ENCODE measurements at regions not wholly inside any gene's neighbourhood (a gene's known extent, or its start where the extent isn't known, plus 50 kb on each side); places are given as distances from the start of the nearest gene placed in this dataset.
A peak's percentile ranks its signal among the peaks of the same experiment; 100 is the strongest.
"Not testable (repeated sequence)": the region's sequence is repeated elsewhere in the genome, so short reads cannot be mapped to it uniquely, and the experiment has no call there.

DNA sequence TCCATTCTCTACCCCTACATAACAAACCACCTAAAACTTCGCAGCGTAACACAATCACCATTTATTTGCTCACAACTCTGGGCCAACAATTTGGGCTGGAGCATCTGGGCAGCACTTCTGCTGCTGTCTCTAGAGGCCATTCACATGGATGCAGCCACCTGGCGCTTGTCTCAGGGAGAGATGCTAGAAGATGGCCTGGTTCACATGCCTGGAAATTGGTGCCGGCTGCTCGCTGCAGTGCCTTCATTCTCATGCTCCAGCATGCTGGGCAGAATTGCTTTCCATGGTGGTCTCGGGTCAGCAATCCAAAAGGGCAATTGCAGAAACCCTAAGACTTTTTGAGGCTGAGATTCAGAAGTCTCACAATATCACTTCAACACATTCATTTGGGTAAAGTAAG is 157.4 kb downstream of the SUCLG1 start:
- Mint-ChIP-seq H3K4me1 (no peaks in the 10 kb centered on the region), H3K4me3 (no peak overlapping the region), H3K36me3 (no peaks in the 10 kb centered on the region), H3K27me3 (peaks cover 6 to 13% of the 10 kb centered on the region in 2 donors), H3K27ac (no peak overlapping the region), H3K9me3 (peaks cover 0 to 16% (median 14%) of the 10 kb centered on the region in 8 donors)
- no peaks in the 10 kb centered on the region for H3K27me3 ChIP-seq (ENCODE audit: insufficient read depth, low read length)
- no peak overlapping the region for H3K4me3 ChIP-seq (ENCODE audit: low read length in 2 of 2)
- no peaks in the 10 kb centered on the region for H3K4me1 ChIP-seq (ENCODE audit: insufficient read depth, low read length)
- intact Hi-C loops (cut with micrococcal nuclease), result no loop called here
- ChIA-PET CTCF (ENCODE audit: partially characterized antibody) (no interaction called here), POLR2A (ENCODE audit: partially characterized antibody) (no interaction called here)
- H3K36me3 ChIP-seq (ENCODE audit: insufficient read depth, low read length), result no peaks in the 10 kb centered on the region
- no peaks in the 10 kb centered on the region for H3K9me3 ChIP-seq (ENCODE audit: control insufficient read depth in 1 of 2, low read length in 2 of 2)
- no peak for DNase-seq
- no peak overlapping the region for H3K27ac ChIP-seq (ENCODE audit: low read depth, low read length)

DNA sequence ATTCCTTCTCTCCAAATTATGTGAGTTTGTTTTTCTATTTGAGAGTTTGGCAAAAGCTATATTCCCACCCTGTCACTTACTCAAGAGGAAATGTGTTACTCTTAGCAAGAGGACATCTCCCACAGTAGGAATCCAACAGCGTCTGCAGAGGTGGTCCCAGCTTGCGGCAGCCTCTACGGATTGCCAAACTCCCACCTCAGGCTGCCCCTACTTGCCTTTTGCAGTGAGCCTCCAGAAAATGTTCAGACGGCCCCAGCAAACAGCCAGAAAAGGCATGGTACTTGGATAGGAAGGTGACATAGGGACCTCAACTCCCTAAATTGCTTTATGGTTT is 158.4 kb downstream of the SUCLG1 start:
- no peaks in the 10 kb centered on the region for H3K4me1 Mint-ChIP-seq
- no peaks in the 10 kb centered on the region for H3K36me3 ChIP-seq (ENCODE audit: insufficient read depth, low read length)
- ChIA-PET POLR2A (ENCODE audit: partially characterized antibody) (no interaction called here), CTCF (ENCODE audit: partially characterized antibody) (no interaction called here)
- H3K36me3 Mint-ChIP-seq, result no peaks in the 10 kb centered on the region
- no peak overlapping the region for H3K4me3 Mint-ChIP-seq
- no peaks in the 10 kb centered on the region for H3K27me3 ChIP-seq (ENCODE audit: insufficient read depth, low read length)
- intact Hi-C loops (cut with micrococcal nuclease), result no loop called here
- no peaks in the 10 kb centered on the region for H3K4me1 ChIP-seq (ENCODE audit: insufficient read depth, low read length)
- no peaks in the 10 kb centered on the region for H3K9me3 ChIP-seq (ENCODE audit: control insufficient read depth in 1 of 2, low read length in 2 of 2)
- H3K27ac Mint-ChIP-seq, result no peak overlapping the region
- H3K9me3 Mint-ChIP-seq, result peaks cover 0 to 5% (median 4%) of the 10 kb centered on the region in 8 donors
- DNase-seq, result no peak
- peaks cover 6 to 13% of the 10 kb centered on the region in 2 donors for H3K27me3 Mint-ChIP-seq
- H3K4me3 ChIP-seq (ENCODE audit: low read length in 2 of 2), result no peak overlapping the region
- H3K27ac ChIP-seq (ENCODE audit: low read depth, low read length), result no peak overlapping the region

DNA sequence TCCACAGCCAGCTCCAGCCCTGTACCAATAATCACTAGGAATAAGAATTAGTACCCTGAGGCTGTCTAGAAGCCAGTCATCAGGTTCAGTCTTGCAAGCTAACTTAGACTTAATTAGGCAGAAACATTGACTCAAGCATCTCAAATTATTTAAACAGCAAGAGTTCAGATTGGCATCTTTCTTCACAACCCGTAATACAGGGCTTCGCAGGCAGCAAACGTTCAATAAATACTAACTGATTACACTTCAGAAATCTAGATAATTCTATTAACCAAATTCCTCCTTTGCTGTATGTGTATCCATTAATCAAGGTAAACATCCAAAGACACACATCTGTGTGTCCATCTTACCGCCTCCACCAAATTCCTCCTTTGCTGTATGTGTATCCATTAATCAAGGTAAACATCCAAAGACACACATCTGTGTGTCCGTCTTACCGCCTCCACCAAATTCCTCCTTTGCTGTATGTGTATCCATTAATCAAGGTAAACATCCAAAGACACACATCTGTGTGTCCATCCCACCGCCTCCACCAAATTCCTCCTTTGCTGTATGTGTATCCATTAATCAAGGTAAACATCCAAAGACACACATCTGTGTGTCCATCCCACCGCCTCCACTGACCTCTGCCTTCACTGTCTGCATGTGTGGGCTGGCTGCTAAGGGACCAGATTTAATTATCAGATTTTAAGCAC is 158.9 kb downstream of the SUCLG1 start:
- H3K27me3 ChIP-seq (ENCODE audit: insufficient read depth, low read length); H3K27ac ChIP-seq (ENCODE audit: low read depth, low read length); H3K9me3 ChIP-seq (ENCODE audit: control insufficient read depth in 1 of 2, low read length in 2 of 2); H3K4me1 Mint-ChIP-seq; H3K36me3 Mint-ChIP-seq; H3K36me3 ChIP-seq (ENCODE audit: insufficient read depth, low read length); CTCF ChIA-PET (ENCODE audit: partially characterized antibody); H3K27ac Mint-ChIP-seq; H3K4me3 ChIP-seq (ENCODE audit: low read length in 2 of 2); intact Hi-C loops (cut with micrococcal nuclease); POLR2A ChIA-PET (ENCODE audit: partially characterized antibody); DNase-seq; H3K9me3 Mint-ChIP-seq; H3K4me1 ChIP-seq (ENCODE audit: insufficient read depth, low read length); H3K4me3 Mint-ChIP-seq: not testable (repeated sequence)
- H3K27me3 Mint-ChIP-seq, result peaks cover 6 to 13% of the 10 kb centered on the region in 2 donors

DNA sequence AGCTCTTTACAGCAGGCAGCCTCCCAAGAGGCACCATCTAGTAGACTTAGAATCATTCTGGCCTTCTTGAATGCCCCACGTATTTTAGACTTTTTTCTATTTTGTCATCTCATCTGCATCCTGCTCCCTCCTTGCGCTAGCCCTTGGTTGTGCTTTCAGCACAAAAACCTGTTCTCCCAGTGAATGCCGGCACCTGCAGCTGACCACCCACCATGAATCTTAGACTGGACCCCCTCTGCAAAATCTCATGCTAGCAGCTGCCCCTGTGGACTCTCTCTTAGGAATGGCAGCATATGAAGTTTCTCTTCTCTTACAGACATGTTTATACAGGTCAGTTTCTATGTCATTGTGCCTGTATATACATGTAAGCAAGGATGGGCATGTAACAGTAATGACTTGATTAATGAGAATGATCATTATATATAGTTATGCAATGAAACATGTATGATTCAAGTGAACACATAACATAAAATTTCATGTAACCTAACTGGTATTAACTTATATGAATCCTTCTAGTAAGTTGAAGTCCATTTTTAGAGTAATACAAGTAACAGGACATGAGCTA is 159.8 kb downstream of the SUCLG1 start:
- Mint-ChIP-seq H3K4me3 (peak overlapping the region in 1 of 8 donors; percentile 1), H3K9me3 (no peaks in the 10 kb centered on the region)
- CTCF ChIA-PET (ENCODE audit: partially characterized antibody), result interaction anchor here (1.0 kb wide), 1 partner anchor 15 kb away, joined by 4 read pairs; no protein-coding TSS in a partner anchor

DNA sequence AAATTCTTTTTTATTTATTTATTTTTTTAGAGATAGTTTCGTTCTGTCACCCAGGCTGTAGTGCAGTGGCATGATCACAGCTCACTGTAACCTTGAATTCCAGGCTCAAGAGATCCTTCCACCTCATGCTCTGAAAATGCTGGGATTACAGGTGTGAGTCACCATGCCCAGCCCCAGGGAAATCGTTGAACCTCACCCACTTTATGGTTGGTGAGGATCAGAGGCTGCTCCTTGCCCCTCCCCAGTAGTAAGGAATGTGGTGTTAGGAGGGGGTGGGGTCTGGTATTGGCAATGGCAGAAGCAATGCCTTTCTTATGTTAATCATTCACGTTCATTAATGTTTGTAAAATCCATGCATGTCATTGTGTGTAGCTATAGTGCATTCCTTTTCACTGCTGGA is 161.9 kb downstream of the SUCLG1 start:
- peaks cover 7 to 8% of the 10 kb centered on the region in 2 donors for H3K27me3 Mint-ChIP-seq
- Histone ChIP-seq H3K4me1 (ENCODE audit: insufficient read depth, low read length) (no peaks in the 10 kb centered on the region), H3K36me3 (ENCODE audit: insufficient read depth, low read length) (no peaks in the 10 kb centered on the region), H3K27ac (ENCODE audit: low read depth, low read length) (no peak overlapping the region), H3K4me3 (ENCODE audit: low read length in 2 of 2) (no peak overlapping the region), H3K9me3 (ENCODE audit: control insufficient read depth in 1 of 2, low read length in 2 of 2) (no peaks in the 10 kb centered on the region), H3K27me3 (ENCODE audit: insufficient read depth, low read length) (no peaks in the 10 kb centered on the region)
- no peaks in the 10 kb centered on the region for H3K4me1 Mint-ChIP-seq
- ChIA-PET CTCF (ENCODE audit: partially characterized antibody) (interaction anchor here (1.6 kb wide), 1 partner anchor 8 kb away, joined by 3 read pairs; no protein-coding TSS in a partner anchor), POLR2A (ENCODE audit: partially characterized antibody) (no interaction called here)
- H3K27ac Mint-ChIP-seq, result no peak overlapping the region
- no peaks in the 10 kb centered on the region for H3K9me3 Mint-ChIP-seq
- intact Hi-C loops (cut with micrococcal nuclease), result no loop called here
- no peaks in the 10 kb centered on the region for H3K36me3 Mint-ChIP-seq
- H3K4me3 Mint-ChIP-seq, result no peak overlapping the region
- no peak for DNase-seq

More for the DNA sequence above, 159.8 kb downstream of the SUCLG1 start:
- H3K4me3 ChIP-seq (ENCODE audit: low read length in 2 of 2), result no peak overlapping the region
- no peaks in the 10 kb centered on the region for H3K27me3 ChIP-seq (ENCODE audit: insufficient read depth, low read length)
- DNase-seq, result no peak
- H3K36me3 Mint-ChIP-seq, result no peaks in the 10 kb centered on the region
- intact Hi-C loops (cut with micrococcal nuclease), result no loop called here
- no peaks in the 10 kb centered on the region for H3K4me1 ChIP-seq (ENCODE audit: insufficient read depth, low read length)
- POLR2A ChIA-PET (ENCODE audit: partially characterized antibody), result no interaction called here
- H3K9me3 ChIP-seq (ENCODE audit: control insufficient read depth in 1 of 2, low read length in 2 of 2), result no peaks in the 10 kb centered on the region
- H3K27ac ChIP-seq (ENCODE audit: low read depth, low read length), result no peak overlapping the region
- no peaks in the 10 kb centered on the region for H3K36me3 ChIP-seq (ENCODE audit: insufficient read depth, low read length)
- no peak overlapping the region for H3K27ac Mint-ChIP-seq
- H3K4me1 Mint-ChIP-seq, result no peaks in the 10 kb centered on the region
- H3K27me3 Mint-ChIP-seq, result peaks cover 6 to 13% of the 10 kb centered on the region in 2 donors

DNA sequence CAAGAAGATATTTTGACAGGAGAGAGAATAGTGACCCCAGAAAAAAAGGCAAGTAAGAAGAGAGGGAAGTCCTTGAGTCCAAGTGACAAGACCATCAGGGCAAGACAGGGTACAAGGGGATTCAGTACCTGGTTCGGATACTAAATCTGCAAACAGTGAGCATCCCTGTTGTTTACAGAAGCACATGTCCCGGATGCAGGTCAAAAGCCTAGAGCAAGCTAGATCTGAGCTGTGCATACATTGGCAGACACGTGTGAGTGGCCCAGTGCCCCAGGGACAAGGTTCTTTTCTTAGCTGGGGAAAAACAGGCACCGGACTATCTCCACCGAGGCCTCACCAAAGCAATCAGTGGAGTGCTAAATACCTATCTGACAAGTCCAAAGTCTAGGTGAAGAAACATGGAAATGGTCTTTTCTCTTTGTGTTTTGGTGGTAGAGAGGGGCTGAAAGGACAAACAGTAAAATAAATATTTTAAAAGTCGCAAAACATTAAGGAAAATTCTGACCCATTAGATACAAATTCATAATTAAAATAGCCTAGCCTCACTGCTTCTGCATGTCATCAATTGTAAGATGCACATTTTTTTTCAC is 165.2 kb downstream of the SUCLG1 start:
- H3K4me1 ChIP-seq (ENCODE audit: insufficient read depth, low read length), result no peaks in the 10 kb centered on the region
- H3K27ac Mint-ChIP-seq, result no peak overlapping the region
- H3K9me3 ChIP-seq (ENCODE audit: control insufficient read depth in 1 of 2, low read length in 2 of 2), result no peaks in the 10 kb centered on the region
- peaks cover 7 to 8% of the 10 kb centered on the region in 2 donors for H3K27me3 Mint-ChIP-seq
- H3K27me3 ChIP-seq (ENCODE audit: insufficient read depth, low read length), result no peaks in the 10 kb centered on the region
- ChIA-PET POLR2A (ENCODE audit: partially characterized antibody) (no interaction called here), CTCF (ENCODE audit: partially characterized antibody) (interaction anchor here (1.0 kb wide), 1 partner anchor 20 kb away, joined by 4 read pairs; no protein-coding TSS in a partner anchor)
- no peaks in the 10 kb centered on the region for H3K36me3 Mint-ChIP-seq
- intact Hi-C loops (cut with micrococcal nuclease), result no loop called here
- H3K36me3 ChIP-seq (ENCODE audit: insufficient read depth, low read length), result no peaks in the 10 kb centered on the region
- DNase-seq, result no peak
- H3K4me3 Mint-ChIP-seq, result no peak overlapping the region
- H3K9me3 Mint-ChIP-seq, result peaks cover 0 to 3% (median 0%) of the 10 kb centered on the region in 8 donors
- H3K4me1 Mint-ChIP-seq, result no peaks in the 10 kb centered on the region
- H3K4me3 ChIP-seq (ENCODE audit: low read length in 2 of 2), result no peak overlapping the region
- H3K27ac ChIP-seq (ENCODE audit: low read depth, low read length), result no peak overlapping the region

DNA sequence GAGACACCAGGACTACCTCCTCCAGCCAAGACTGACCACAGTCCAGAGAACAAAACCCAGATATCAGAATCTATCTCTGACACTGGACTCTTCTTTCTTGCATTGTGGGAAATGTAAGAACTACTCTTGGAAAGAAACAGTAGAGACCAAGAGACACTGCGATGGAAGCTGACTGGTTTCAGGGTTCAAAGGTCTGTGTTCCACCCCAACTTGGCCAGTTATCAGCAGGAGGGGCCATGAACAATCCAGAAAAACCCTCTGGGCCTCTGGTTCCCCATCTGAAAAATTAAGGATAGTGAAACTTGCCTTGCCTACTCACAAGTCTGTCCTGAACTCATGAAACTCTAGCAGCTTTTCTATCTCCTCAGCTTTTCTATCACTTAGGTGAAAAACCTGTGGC is 166.5 kb downstream of the SUCLG1 start:
- ChIA-PET CTCF (ENCODE audit: partially characterized antibody) (no interaction called here), POLR2A (ENCODE audit: partially characterized antibody) (no interaction called here)
- no peak overlapping the region for H3K4me3 ChIP-seq (ENCODE audit: low read length in 2 of 2)
- H3K27me3 ChIP-seq (ENCODE audit: insufficient read depth, low read length), result no peaks in the 10 kb centered on the region
- no peaks in the 10 kb centered on the region for H3K4me1 ChIP-seq (ENCODE audit: insufficient read depth, low read length)
- no peaks in the 10 kb centered on the region for H3K9me3 ChIP-seq (ENCODE audit: control insufficient read depth in 1 of 2, low read length in 2 of 2)
- intact Hi-C loops (cut with micrococcal nuclease), result no loop called here
- no peak for DNase-seq
- Mint-ChIP-seq H3K9me3 (peaks cover 0 to 3% (median 0%) of the 10 kb centered on the region in 8 donors), H3K36me3 (no peaks in the 10 kb centered on the region), H3K27me3 (peaks cover 5 to 8% of the 10 kb centered on the region in 2 donors), H3K27ac (no peak overlapping the region), H3K4me1 (no peaks in the 10 kb centered on the region), H3K4me3 (no peak overlapping the region)
- H3K36me3 ChIP-seq (ENCODE audit: insufficient read depth, low read length), result no peaks in the 10 kb centered on the region
- no peak overlapping the region for H3K27ac ChIP-seq (ENCODE audit: low read depth, low read length)

Measured in CD4-positive, alpha-beta memory T cell (primary cell).